ENCODE measurements at regions not wholly inside any gene's neighbourhood (a gene's known extent, or its start where the extent isn't known, plus 50 kb on each side); places are given as distances from the start of the nearest gene placed in this dataset.

- TF ChIP-seq CTCF (IDR thresholded peaks at IDR 0.05) (no peak), POLR2A (IDR thresholded peaks at IDR 0.05) (no peak)
Measured at GRCh38 chr2:41965173-41965908, 82.5 kb upstream of the PKDCC start.
